ENCODE measurements at regions not wholly inside any gene's neighbourhood (a gene's known extent, or its start where the extent isn't known, plus 50 kb on each side); places are given as distances from the start of the nearest gene placed in this dataset.
"Not testable (repeated sequence)": the region's sequence is repeated elsewhere in the genome, so short reads cannot be mapped to it uniquely, and the experiment has no call there.

DNA sequence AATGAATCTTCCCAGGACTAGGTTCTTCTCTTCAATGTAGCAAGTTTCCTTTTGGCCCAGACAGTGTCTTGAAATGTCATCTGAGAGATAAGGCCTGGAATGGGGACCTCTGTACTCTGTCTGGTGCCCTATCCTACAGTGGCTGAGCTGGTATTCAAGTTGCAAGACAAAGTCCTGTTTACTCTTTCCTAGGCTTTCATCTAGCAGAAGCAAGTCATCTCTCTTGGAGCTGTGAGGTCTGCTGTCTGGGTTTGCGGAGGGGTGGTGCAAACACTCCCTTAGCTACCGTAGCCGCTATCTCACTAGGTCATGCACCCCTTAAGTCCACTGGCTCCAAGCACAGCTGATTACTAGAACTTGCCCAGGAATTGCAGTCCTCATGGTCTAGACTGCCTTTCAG, 149.7 kb upstream of the SLC16A7 start:
- no peak overlapping the region for H3K27ac ChIP-seq
- TF ChIP-seq, protein P1, sequence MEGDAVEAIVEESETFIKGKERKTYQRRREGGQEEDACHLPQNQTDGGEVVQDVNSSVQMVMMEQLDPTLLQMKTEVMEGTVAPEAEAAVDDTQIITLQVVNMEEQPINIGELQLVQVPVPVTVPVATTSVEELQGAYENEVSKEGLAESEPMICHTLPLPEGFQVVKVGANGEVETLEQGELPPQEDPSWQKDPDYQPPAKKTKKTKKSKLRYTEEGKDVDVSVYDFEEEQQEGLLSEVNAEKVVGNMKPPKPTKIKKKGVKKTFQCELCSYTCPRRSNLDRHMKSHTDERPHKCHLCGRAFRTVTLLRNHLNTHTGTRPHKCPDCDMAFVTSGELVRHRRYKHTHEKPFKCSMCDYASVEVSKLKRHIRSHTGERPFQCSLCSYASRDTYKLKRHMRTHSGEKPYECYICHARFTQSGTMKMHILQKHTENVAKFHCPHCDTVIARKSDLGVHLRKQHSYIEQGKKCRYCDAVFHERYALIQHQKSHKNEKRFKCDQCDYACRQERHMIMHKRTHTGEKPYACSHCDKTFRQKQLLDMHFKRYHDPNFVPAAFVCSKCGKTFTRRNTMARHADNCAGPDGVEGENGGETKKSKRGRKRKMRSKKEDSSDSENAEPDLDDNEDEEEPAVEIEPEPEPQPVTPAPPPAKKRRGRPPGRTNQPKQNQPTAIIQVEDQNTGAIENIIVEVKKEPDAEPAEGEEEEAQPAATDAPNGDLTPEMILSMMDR (IDR thresholded peaks at IDR 0.05): no peak
- no peak for TF ChIP-seq ZFX (IDR thresholded peaks at IDR 0.05; ENCODE audit: borderline replicate concordance)

DNA sequence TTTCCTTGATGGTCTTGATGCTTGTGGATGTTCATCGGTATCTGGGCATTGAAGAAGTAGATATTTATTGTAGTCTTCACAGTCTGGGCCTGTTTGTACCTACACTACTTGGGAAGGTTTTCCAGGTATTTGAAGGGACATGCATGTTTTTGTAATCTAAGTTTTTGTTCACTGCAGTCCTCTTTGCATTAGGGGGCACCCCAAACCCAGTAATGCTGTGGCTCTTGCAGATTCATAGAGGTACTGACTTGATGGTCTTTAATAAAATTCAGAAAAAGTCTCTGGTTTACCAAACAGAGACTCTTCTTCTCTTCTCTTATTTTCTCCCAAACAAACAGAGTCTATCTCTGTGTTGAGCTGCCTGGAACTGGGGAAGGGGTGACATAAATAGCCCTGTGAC, 150.9 kb upstream of the SLC16A7 start:
- no peak overlapping the region for H3K27ac ChIP-seq
- TF ChIP-seq ZFX (IDR thresholded peaks at IDR 0.05; ENCODE audit: borderline replicate concordance): no peak
- TF ChIP-seq, protein P1 (IDR thresholded peaks at IDR 0.05): no peak

DNA sequence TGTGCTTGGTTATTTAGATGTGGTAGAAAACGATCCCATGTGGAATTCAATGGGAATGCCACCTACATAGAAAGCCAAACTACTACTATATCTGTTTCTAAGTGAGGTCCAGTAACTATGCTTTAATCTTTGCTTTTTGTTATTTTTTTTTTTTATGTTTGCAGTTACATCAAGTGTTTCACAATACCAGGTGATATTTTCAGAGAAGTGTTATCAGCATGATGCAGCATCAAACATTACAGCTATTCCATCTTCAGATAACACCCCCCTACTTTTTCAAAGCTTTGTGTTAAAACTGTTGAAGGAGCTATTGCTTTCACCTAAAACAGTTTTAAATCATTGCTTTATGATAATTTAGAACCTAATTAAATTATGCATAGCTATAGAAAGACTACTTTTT, 163.8 kb upstream of the SLC16A7 start:
- H3K27ac ChIP-seq: no peak overlapping the region
- no peak for TF ChIP-seq ZFX (IDR thresholded peaks at IDR 0.05; ENCODE audit: borderline replicate concordance)
- TF ChIP-seq, protein P1 (IDR thresholded peaks at IDR 0.05): no peak

DNA sequence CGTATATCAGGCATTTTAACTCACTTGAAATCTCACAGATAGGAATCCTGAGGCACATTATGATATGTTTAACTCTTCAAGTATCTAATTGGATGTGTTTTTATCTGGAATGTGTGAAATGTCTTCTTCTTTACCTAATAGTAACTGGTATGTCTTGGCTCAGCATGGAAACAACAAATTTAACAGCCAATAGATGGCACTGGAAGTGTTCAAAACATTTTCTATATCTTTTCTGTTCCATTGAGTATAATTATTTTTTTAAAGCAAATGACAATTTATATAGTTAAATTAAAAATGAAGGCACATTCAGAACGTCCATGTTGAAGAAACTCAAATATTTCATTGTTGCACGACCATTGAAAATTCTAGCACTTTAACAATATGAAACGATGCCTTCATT, 164.6 kb upstream of the SLC16A7 start:
- H3K27ac ChIP-seq: no peak overlapping the region
- TF ChIP-seq ZFX (IDR thresholded peaks at IDR 0.05; ENCODE audit: borderline replicate concordance): no peak
- TF ChIP-seq, protein P1 (IDR thresholded peaks at IDR 0.05): peak; percentile 38

DNA sequence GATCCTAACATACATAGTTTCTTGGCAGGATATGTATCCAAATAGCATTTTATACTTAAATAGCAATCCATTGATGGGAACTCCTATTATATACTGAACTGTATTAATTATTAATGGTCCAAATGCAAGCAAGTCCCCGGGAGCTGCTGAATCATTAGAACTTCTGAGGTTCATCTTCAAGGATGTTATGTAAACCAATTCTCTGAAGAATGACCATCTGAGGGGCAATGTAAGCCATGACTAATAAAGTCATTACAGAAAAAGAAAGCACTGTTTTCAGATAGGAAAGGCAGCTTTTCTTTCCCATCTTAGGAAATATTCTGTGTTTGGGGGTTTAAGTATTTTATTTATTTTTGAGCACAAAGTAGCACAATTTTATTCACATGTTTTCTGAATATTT, 166.1 kb upstream of the SLC16A7 start:
- H3K27ac ChIP-seq: no peak overlapping the region
- no peak for TF ChIP-seq ZFX (IDR thresholded peaks at IDR 0.05; ENCODE audit: borderline replicate concordance)
- TF ChIP-seq, protein P1 (IDR thresholded peaks at IDR 0.05): no peak

DNA sequence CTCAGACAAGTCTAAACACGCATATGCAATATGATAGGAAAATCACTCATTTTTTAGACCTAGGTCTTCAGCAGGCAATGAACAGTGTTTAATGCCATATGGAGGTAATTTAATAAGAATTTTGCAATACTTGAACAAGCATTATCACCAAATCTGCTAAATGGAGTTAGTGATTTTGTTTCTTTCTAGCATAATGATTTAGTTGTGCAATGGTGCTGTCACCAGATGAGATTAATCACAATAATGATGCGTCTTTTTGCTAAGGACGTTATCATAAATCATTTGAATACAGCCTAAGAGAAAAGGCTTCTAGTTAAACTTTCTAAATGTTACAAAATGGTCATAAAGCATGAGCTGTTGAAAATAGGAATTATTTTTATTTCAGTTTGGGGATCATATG, 170.0 kb upstream of the SLC16A7 start:
- no peak for TF ChIP-seq ZFX (IDR thresholded peaks at IDR 0.05; ENCODE audit: borderline replicate concordance)
- TF ChIP-seq, protein P1 (IDR thresholded peaks at IDR 0.05): no peak
- H3K27ac ChIP-seq: no peak overlapping the region

DNA sequence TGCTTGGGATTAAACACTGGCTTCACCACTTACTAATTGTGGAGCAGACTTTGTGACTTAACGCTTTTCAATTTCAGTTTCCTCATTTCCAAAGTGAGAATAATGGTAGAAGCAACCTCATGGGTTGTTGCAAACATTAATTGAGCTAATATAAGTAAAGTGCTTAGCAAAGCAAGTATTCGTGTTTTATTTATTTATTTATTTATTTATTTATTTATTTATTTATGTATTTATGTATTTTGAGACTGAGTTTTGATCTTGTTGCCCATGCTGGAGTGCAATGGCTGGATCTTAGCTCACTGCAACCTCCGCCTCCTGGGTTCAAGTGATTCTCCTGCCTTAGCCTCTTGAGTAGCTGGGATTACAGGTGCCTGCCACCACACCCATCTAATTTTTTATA, 171.2 kb upstream of the SLC16A7 start:
- H3K27ac ChIP-seq: not testable (repeated sequence)

DNA sequence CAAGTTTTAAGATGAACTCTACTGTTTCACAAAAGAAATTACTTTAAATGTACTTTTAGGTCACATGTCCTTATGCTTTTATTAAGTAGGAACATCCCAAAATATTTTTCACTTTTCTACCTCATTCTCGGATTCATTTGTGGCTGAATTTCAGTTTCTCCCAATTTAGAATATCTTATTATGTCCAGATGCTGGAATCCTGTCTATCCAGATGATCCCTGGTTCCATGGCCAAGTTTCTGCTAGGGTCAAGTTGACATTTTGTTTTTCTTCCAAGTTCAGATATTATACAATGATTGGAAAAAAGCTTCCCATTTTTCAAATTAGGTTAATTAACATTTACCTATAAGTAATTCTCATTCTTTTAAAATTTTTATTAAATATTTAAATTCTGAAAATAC, 181.8 kb upstream of the SLC16A7 start:
- TF ChIP-seq, protein P1 (IDR thresholded peaks at IDR 0.05): no peak
- no peak for TF ChIP-seq ZFX (IDR thresholded peaks at IDR 0.05; ENCODE audit: borderline replicate concordance)
- no peak overlapping the region for H3K27ac ChIP-seq

Data from 22Rv1 (cell line).